Suprapubic skin (tissue), 4 donors: ENCODE measurements at regions not wholly inside any gene's neighbourhood (a gene's known extent, or its start where the extent isn't known, plus 50 kb on each side); places are given as distances from the start of the nearest gene placed in this dataset.

ENCODE experiments used
- DNase-seq, 2 donors: peaks; one replicate each; pipeline ENCODE4 v3.0.0-alpha.2; 2019; ENCODE audit warnings: low spot score in 2 of 2
- H3K27ac ChIP-seq: fragments of 200-600 bp; sonication (generic); one replicate; pipeline ENCODE4 v1.5.1; 2019
- H3K27me3 ChIP-seq: fragments of 200-600 bp; sonication (generic); one replicate; pipeline ENCODE4 v1.5.1; 2019
- H3K36me3 ChIP-seq: fragments of 200-600 bp; sonication (generic); one replicate; pipeline ENCODE4 v1.5.1; 2019
- H3K4me1 ChIP-seq: fragments of 200-600 bp; sonication (generic); one replicate; pipeline ENCODE4 v1.5.1; 2019
- H3K4me3 ChIP-seq: fragments of 200-600 bp; sonication (generic); one replicate; pipeline ENCODE4 v1.5.1; 2019; ENCODE audit warnings: mild to moderate bottlenecking
- H3K9me3 ChIP-seq: fragments of 200-600 bp; sonication (generic); one replicate; pipeline ENCODE4 v1.5.1; 2019
- CTCF ChIP-seq, 2 donors: fragments of 200-600 bp in 1 of 2; fragments of 450-650 bp in 1 of 2; sonication (generic) in 1 of 2; IDR thresholded peaks; one replicate each; pipeline ENCODE4 v1.5.1; 2016 to 2019; ENCODE audit warnings: antibody characterized with exemption in 2 of 2, mild to moderate bottlenecking in 1 of 2, moderate library complexity in 1 of 2
- EP300 ChIP-seq: sonication (generic); formaldehyde crosslinking; IDR thresholded peaks from one replicate; pipeline ENCODE4 v1.6.1; 2017; ENCODE audit warnings: antibody characterized with exemption
- POLR2A ChIP-seq, 2 donors: fragments of 450-650 bp; IDR thresholded peaks; one replicate each; pipeline ENCODE4 v1.6.1; 2017; ENCODE audit warnings: antibody characterized with exemption in 2 of 2, mild to moderate bottlenecking in 2 of 2, moderate library complexity in 2 of 2
- POLR2AphosphoS5 ChIP-seq, 3 donors: sonication (generic); formaldehyde crosslinking; IDR thresholded peaks; one replicate each; pipeline ENCODE4 v1.6.1; 2017; ENCODE audit warnings: antibody characterized with exemption in 3 of 3
- WGBS: methylation state at CpG from one replicate; pipeline ENCODE4 v1.1.5; 2018; 5-methylcytosine and 5-hydroxymethylcytosine counted together

GRCh38 chr5:68755293-68755692 lies 338.5 kb upstream of the SLC30A5 start:
- Histone ChIP-seq H3K4me3 (no peak overlapping the region), H3K27ac (no peak overlapping the region), H3K36me3 (no peaks in the 10 kb centered on the region), H3K4me1 (no peaks in the 10 kb centered on the region), H3K9me3 (no peaks in the 10 kb centered on the region), H3K27me3 (no peaks in the 10 kb centered on the region)
- TF ChIP-seq POLR2A (IDR thresholded peaks at IDR 0.05): no peak
- no peak for TF ChIP-seq EP300
- no peak for TF ChIP-seq POLR2AphosphoS5 (IDR thresholded peaks at IDR 0.05)
- TF ChIP-seq CTCF (IDR thresholded peaks at IDR 0.05): no peak
- no peak for DNase-seq

- Histone ChIP-seq H3K27me3 (no peaks in the 10 kb centered on the region), H3K9me3 (no peaks in the 10 kb centered on the region), H3K27ac (no peak overlapping the region), H3K36me3 (no peaks in the 10 kb centered on the region), H3K4me3 (no peak overlapping the region), H3K4me1 (no peaks in the 10 kb centered on the region)
- 20% methylated on average over 1 of the region's 1 CpG for WGBS
- DNase-seq: no peak
- TF ChIP-seq POLR2A (IDR thresholded peaks at IDR 0.05): no peak
- no peak for TF ChIP-seq CTCF (IDR thresholded peaks at IDR 0.05)
- TF ChIP-seq POLR2AphosphoS5 (IDR thresholded peaks at IDR 0.05): no peak
- TF ChIP-seq EP300: no peak
These were observed 336.8 kb upstream of the SLC30A5 start for GRCh38 chr5:68757006-68757405.

GRCh38 chr5:68757626-68758212 lies 336.1 kb upstream of the SLC30A5 start:
- DNase-seq: no peak
- no peaks in the 10 kb centered on the region for H3K4me1 ChIP-seq
- H3K27me3 ChIP-seq: no peaks in the 10 kb centered on the region

GRCh38 chr5:68759593-68759992 lies 334.2 kb upstream of the SLC30A5 start:
- no peak overlapping the region for H3K27ac ChIP-seq
- no peaks in the 10 kb centered on the region for H3K36me3 ChIP-seq
- no peaks in the 10 kb centered on the region for H3K9me3 ChIP-seq
- WGBS: 86% methylated on average over 5 of the region's 5 CpGs
- DNase-seq: no peak
- H3K4me1 ChIP-seq: no peaks in the 10 kb centered on the region
- TF ChIP-seq EP300 (no peak), CTCF (IDR thresholded peaks at IDR 0.05) (no peak), POLR2AphosphoS5 (IDR thresholded peaks at IDR 0.05) (no peak), POLR2A (IDR thresholded peaks at IDR 0.05) (no peak)
- no peaks in the 10 kb centered on the region for H3K27me3 ChIP-seq
- H3K4me3 ChIP-seq: no peak overlapping the region

More at GRCh38 chr5:68757626-68758212, 336.1 kb upstream of the SLC30A5 start:
- H3K9me3 ChIP-seq: no peaks in the 10 kb centered on the region
- TF ChIP-seq POLR2A (IDR thresholded peaks at IDR 0.05): no peak
- no peak for TF ChIP-seq POLR2AphosphoS5 (IDR thresholded peaks at IDR 0.05)
- TF ChIP-seq EP300: no peak
- no peak for TF ChIP-seq CTCF (IDR thresholded peaks at IDR 0.05)
- WGBS: 87% methylated on average over 1 of the region's 1 CpG
- no peak overlapping the region for H3K27ac ChIP-seq
- H3K4me3 ChIP-seq: no peak overlapping the region
- H3K36me3 ChIP-seq: no peaks in the 10 kb centered on the region

DNA sequence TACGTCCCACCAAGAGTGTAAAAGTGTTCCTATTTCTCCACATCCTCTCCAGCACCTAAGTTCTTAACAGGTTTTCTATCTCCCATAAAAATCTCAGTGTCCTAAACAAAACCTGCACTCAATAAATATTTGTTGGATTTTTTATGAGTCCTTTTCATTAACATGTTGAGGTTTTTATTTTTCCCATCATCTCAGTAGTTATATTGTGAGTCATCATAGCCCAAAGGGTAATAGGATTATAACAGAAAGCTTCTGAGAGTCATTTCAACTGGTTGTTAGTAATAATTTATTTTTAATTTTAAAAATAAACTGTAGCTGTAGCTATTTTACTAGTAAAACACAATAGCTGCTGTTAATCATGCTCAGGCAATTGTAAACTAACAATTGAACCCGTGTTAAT lies 331.6 kb upstream of the SLC30A5 start:
- DNase-seq: no peak
- Histone ChIP-seq H3K4me1 (no peaks in the 10 kb centered on the region), H3K36me3 (no peaks in the 10 kb centered on the region), H3K4me3 (no peak overlapping the region), H3K27me3 (no peaks in the 10 kb centered on the region), H3K9me3 (no peaks in the 10 kb centered on the region), H3K27ac (no peak overlapping the region)
- WGBS: 36% methylated on average over 2 of the region's 2 CpGs
- TF ChIP-seq POLR2AphosphoS5 (IDR thresholded peaks at IDR 0.05): no peak
- TF ChIP-seq EP300: no peak
- TF ChIP-seq POLR2A (IDR thresholded peaks at IDR 0.05): no peak
- no peak for TF ChIP-seq CTCF (IDR thresholded peaks at IDR 0.05)
